ENCODE measurements at regions not wholly inside any gene's neighbourhood (a gene's known extent, or its start where the extent isn't known, plus 50 kb on each side); places are given as distances from the start of the nearest gene placed in this dataset.
"Not testable (repeated sequence)": the region's sequence is repeated elsewhere in the genome, so short reads cannot be mapped to it uniquely, and the experiment has no call there.

- no peak for DNase-seq (ENCODE audit: low read depth)
Observed at GRCh38 chr16:75996491-75996890, 270.2 kb upstream of the CPHXL start.

- no peak for DNase-seq (ENCODE audit: low read depth)
Observed at GRCh38 chr16:75997606-75998005, 271.3 kb upstream of the CPHXL start.

DNA sequence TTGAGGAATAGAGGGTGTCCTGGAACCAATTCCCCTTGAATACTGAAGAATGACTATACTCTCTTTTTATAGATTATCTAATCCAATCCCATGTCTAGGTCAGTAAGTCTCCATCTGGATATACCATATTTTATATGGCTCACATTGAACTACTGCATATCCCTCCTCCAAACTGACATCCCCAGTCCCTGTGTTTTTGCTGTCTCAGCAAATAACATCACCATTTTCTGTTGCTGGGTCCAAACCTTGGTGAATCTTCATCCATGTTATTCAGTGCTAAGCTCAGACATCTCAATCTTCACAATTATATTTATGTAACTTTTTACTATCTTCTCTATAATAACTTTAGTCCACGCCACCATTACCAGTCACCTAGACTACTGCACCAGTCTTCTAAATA lies 269.6 kb upstream of the CNTNAP4 start:
- DNase-seq (ENCODE audit: low read depth), result no peak

- DNase-seq (ENCODE audit: low read depth), result no peak
Observed at GRCh38 chr16:76023835-76024234, 253.4 kb upstream of the CNTNAP4 start.

DNA sequence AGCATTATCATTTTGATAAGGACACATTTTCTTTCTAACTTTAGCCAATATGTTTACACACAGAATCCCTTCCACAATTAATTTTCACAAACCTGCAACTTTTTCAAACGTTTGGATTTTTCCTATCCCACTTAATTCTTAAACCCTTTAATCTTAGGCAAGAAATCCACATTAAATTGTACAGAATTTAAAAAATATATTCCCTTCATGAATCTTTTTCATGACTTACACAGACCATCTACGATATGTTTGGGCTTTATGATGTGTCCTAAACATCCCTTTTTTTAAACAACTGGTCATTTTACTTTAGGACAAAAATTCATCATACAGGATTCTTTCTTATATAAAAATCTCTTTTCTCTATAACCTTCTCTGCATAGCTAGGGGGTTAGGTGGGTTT lies 241.5 kb upstream of the CNTNAP4 start:
- no peak for DNase-seq (ENCODE audit: low read depth)

DNA sequence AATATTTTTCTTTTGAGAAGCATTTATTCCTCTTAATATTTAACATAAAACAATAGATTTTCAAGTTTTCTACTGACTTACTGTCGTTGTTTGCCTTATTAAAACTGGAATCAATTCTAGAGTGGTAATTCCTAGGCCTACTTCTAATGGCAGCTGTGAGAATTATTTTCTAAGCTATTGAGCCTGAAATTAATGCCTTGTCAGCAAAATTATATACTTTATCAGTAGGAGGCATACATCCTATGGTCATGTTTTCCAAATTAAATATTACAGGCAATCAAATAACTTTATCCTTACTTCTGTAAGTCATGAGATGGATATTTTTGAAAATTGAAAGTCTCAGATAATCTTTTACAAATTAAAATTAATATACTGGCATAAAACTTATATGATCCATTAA lies 239.1 kb upstream of the CNTNAP4 start:
- DNase-seq (ENCODE audit: low read depth), result no peak

DNA sequence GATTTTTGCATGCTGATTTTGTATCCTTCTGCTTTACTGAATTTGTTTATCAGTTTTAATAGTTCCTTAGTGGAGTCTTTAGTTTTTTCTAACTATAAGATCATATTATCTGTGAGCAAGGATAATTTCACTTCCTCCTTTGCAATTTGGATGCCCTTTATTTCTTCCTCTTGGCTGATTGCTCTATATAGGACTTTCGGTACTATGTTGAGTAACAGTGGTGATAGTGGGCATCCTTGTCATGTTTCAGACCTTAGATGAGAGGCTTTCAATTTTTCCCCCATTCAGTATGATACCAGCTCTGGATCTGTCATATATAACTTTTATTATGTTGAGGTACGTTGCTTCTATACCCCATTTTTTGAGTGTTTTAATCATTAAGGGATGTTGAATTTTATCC lies 224.5 kb upstream of the CNTNAP4 start:
- DNase-seq (ENCODE audit: low read depth), result no peak

GRCh38 chr16:76059186-76059585 lies 218.0 kb upstream of the CNTNAP4 start:
- no peak for DNase-seq (ENCODE audit: low read depth)

DNA sequence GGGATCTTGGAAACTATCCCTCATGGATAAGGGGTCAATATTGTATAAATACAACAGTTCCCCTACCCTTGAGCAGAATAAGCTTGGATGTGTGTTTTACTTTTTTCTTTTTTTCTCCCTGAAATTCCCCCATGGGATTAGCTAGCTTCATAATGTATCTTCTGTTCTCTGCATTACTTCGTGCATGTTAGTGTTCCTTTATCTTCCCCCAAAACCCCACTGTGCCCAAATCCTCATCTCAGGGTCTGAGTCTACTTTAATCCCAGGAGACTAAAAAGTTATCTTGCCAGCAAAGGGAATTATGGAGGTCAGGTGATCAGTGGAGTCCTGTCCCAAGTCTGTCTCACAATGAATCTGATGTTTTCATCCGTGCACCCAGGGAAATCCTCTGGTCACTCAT lies 217.5 kb upstream of the CNTNAP4 start:
- no peak for DNase-seq (ENCODE audit: low read depth)

- DNase-seq (ENCODE audit: low read depth), result no peak
Observed at GRCh38 chr16:76071690-76072089, 205.5 kb upstream of the CNTNAP4 start.

DNA sequence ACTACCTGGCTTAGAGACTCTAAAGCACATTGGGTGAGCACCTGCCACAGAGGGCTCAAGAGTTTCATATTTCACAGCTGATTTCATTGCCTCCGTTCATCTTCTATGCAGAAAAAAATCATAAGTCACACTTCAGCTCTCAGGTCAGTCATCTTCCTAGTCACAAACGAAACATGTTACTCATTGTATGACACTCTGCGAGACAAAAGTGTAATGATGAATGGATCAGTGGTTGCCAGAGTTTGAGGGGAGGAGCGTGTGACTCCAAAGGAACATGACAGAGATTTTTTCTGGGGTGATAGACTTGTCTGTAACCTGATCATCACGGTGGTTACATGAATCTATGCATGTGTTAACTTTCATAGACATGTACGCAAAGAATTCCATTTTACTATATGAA lies 195.2 kb upstream of the CNTNAP4 start:
- no peak for DNase-seq (ENCODE audit: low read depth)

DNA sequence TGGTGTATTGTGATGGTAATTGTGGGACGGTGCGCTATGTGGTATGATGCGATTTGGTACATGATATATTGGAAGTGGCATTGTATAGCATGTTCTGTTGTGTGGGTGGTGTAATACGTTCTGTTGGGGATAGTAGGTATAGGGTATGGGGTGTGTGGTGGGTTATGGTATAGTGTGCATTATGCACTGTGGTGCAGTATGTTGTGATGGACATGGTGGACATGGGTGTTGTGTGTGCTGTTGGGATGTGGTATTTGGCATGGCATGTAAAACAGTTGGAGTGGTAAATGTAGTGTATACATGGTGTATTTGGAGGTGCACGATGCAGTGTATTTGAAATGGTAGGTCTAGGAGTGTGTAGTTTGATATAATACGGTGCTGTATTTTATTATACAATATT lies 170.6 kb upstream of the CNTNAP4 start:
- DNase-seq (ENCODE audit: low read depth), result no peak

GRCh38 chr16:76108460-76108859 lies 168.7 kb upstream of the CNTNAP4 start:
- no peak for DNase-seq (ENCODE audit: low read depth)

- no peak for DNase-seq (ENCODE audit: low read depth)
Observed at GRCh38 chr16:76114681-76115080, 162.5 kb upstream of the CNTNAP4 start.

DNA sequence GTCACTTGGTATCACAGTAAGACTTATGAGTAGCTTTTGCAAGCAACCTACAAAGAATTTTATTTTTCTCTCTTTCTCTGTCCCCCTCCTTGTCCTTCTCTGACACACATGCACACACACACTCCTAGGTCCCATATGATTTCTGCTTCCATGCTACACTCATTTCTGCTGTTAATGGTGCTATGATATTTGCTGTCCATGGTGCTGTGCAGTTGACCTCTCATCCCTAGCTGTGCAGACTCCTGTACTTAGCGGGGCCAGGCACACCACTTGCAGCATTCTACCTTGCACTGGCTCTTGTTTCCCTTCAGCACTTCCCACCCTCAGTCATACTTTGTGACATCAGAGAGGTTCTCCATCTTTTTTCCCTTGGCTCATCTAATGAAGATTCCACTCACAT lies 158.9 kb upstream of the CNTNAP4 start:
- DNase-seq (ENCODE audit: low read depth), result no peak

DNA sequence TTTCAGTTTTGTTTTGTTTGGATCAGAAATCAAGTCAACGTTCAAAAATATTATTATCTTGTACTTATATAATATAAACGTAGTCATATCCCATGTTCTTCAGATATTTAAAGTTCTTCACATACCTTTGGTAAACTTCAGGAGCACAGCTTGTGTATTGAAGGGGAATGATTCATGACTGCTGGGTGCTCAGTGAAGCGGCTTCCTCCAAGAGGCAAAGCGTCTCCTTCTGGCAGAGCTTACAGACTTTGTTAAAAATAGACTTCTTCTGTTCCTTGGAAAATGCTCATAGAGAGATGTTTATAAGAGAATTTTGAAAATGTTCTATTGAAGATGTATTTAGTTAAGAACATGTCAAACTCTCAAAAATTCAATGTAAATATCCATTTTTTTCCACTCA lies 155.6 kb upstream of the CNTNAP4 start:
- DNase-seq (ENCODE audit: low read depth), result no peak

DNA sequence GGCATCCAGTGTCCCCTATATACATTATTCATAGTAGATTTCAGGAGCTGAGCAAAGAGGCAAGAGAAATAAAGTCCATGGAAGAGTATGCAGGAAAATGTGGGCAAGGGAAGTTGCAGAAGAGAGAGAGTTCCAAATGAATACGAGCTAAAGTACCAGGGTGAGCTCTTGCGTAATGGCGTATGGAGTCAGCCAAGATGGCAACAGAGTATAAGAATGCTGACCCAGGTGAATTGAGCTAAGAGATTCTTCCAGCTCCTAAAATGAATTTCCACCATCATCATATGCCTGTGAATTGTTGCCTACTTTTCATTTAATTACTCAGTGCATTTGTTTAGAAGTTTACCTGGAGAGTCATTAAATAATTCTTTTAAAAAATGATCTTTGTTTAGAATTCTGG lies 153.2 kb upstream of the CNTNAP4 start:
- no peak for DNase-seq (ENCODE audit: low read depth)

GRCh38 chr16:76125871-76126270 lies 151.3 kb upstream of the CNTNAP4 start:
- no peak for DNase-seq (ENCODE audit: low read depth)

DNA sequence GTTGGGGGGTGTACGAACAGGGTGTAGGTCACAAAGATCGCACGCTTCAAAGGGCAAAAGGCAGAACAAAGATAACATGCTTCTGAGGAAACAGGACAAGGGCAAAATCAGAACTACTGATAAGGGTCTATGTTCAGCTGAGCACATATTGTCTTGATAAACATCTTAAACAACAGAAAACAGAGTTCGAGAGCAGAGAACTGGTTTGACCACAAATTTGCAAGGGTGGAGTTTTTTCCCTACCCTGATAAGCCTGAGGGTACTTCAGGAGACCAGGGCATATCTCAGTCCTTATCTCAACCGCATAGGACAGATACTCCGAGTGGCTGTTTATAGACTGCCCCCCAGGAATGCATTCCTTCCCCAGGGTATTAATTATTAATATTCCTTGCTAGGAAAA lies 139.1 kb upstream of the CNTNAP4 start:
- DNase-seq (ENCODE audit: low read depth), result not testable (repeated sequence)

DNA sequence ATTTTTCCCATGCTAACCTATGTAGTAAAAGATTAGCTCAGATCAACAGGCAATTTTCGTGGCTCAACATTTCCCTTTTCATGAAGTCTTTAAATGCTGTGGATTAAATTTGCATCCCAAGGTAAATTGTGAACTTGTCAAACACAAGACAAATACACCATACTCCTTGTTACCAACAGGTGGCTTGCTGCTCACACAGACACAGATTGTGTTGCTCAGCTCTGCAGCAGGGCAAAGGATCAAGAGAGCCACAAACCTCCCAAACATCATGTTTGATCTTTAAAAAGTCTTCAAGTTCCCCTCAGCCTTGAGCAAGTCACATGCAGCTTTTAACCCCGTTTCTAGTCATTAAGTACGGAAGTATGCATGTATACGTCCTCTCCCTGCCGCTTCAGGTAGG lies 119.6 kb upstream of the CNTNAP4 start:
- no peak for DNase-seq (ENCODE audit: low read depth)

DNA sequence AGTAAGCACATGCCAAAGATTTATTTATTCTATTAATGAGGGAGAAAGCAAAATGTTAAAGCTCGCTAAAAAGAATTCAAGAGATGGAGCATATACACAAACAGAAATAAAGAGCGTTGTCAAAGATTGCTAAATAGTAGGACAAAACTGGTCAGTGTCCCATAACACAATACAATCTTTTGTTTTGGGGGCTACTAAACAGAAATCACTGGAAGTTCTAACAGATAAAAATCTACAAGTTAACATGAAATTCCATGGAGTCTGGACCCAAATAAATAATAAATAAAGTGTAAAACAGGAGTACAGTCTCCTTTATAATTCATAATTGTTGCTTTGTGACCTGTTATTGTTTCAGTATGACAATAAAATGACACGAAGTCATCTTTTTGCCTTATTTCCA lies 115.2 kb upstream of the CNTNAP4 start:
- no peak for DNase-seq (ENCODE audit: low read depth)

DNA sequence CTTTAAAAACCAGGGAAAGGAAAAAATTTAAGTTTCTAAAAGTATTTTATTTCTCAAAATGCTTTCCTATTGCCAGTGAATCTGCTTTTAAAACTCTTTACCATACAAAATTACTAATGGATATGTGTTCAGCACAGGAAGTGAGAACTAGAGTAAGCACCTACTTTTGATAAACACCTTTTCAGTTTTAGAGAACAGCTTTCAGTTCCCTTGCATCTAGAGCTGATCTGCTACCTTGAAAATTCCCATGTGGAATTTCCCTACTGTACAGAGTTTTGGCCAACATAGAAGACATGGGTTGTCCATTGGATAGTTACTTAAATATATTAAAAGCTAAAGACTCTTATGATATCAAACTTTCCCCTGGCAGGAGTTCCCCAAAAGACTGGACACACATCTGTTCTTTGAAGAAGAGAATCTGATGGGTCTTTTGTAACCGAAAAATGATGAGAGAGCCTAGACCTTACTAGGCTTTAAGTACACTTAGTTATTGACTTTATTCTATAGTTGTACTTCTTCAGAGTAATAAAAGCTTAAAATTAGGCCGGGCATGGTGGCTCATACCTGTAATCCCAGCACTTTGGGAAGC lies 112.1 kb upstream of the CNTNAP4 start:
- DNase-seq (ENCODE audit: low read depth), result no peak

GRCh38 chr16:76175718-76176117 lies 101.5 kb upstream of the CNTNAP4 start:
- DNase-seq (ENCODE audit: low read depth), result no peak

DNA sequence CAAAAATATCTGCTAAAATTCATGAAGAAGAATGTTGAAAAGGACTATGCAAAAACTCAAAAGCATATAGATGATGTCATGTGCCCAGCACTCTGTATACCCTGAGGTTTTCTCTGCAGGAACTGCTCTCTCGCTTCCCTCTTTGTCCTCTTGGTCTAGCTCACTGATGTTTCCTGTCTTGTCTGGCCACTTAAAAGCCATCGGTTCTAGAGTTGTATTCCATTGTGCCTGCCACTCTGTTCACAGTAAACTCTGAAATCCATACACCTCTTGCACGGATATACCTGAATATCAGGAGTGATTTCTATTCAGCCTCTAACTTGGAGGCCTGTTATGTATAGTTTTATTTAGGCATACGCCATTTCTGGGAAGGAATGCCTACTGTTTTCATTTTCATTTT lies 101.0 kb upstream of the CNTNAP4 start:
- DNase-seq (ENCODE audit: low read depth), result no peak

DNA sequence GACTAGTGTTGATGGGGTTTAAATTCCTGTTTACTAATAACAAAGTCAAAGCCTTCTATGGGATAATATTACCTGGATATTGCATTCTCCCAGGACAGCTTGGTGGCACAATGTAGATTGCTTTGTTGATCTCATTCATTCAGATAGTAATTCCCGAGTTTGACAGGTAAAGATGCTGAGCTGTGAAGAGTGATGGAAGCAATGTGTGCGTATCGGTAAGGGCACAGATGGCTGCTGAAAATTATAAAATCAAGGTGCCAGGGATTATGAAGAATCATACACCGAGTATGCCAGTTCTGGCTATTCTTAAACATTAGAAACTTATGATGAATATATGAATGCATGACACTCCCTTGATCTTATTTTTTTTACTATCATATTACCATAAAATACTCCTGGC lies 100.6 kb upstream of the CNTNAP4 start:
- no peak for DNase-seq (ENCODE audit: low read depth)
